HG03097 (cell line): ENCODE measurements at regions not wholly inside any gene's neighbourhood (a gene's known extent, or its start where the extent isn't known, plus 50 kb on each side); places are given as distances from the start of the nearest gene placed in this dataset.
"Not testable (repeated sequence)": the region's sequence is repeated elsewhere in the genome, so short reads cannot be mapped to it uniquely, and the experiment has no call there.

Source experiments
- ATAC-seq: cut with Tn5 transposase; IDR thresholded peaks from one replicate; pipeline ENCODE4 v1.9.1; 2021; ENCODE audit not compliant: unreplicated experiment, low FRiP score

DNA sequence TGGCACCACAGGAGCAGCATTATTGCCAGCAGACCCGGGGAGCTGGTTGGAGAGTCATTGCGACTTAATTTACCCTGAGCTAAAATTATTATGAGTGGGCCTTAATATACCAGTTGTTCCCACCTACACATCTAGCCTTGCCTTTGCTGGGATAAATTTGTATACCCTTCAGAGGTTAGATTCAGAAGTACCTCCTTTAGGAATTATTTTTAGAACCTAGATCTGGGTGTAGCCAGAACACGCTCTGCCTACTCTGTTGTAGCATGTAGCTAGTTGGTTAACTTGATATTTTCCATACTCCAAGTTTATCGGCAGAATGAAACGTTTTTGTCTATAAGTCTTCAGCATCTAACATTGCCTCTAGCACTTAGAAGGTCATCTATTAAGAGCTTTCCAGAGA lies 65.5 kb upstream of the SEC22B start:
- ATAC-seq: not testable (repeated sequence)

- ATAC-seq: not testable (repeated sequence)
Measured at GRCh38 chr1:120240181-120240580, 63.9 kb upstream of the SEC22B start.

- not testable (repeated sequence) for ATAC-seq
Measured at GRCh38 chr1:120239351-120239750, 63.0 kb upstream of the SEC22B start.

- ATAC-seq: not testable (repeated sequence)
Measured at GRCh38 chr1:120238867-120239266, 62.5 kb upstream of the SEC22B start.

GRCh38 chr1:120233661-120234018 lies 57.3 kb upstream of the SEC22B start:
- ATAC-seq: not testable (repeated sequence)

GRCh38 chr1:120232834-120233660 lies 56.7 kb upstream of the SEC22B start:
- ATAC-seq: not testable (repeated sequence)

- not testable (repeated sequence) for ATAC-seq
Measured at GRCh38 chr1:120229835-120230234, 53.5 kb upstream of the SEC22B start.
